Sigmoid colon (tissue), 4 donors: ENCODE measurements at regions not wholly inside any gene's neighbourhood (a gene's known extent, or its start where the extent isn't known, plus 50 kb on each side); places are given as distances from the start of the nearest gene placed in this dataset.

Experiments
- CTCF ChIP-seq, 4 experiments: fragments of 450-650 bp in 3 of 4; fragments of 200-600 bp in 1 of 4; IDR thresholded peaks; one replicate each; pipeline ENCODE4 v1.5.1; 2016 to 2019; ENCODE audit warnings: antibody characterized with exemption in 4 of 4, mild to moderate bottlenecking in 3 of 4, moderate library complexity in 2 of 4
- POLR2A ChIP-seq, 2 donors: fragments of 450-650 bp; IDR thresholded peaks; one replicate each; pipeline ENCODE4 v1.6.1; 2016; ENCODE audit warnings: antibody characterized with exemption in 2 of 2, mild to moderate bottlenecking in 2 of 2, moderate library complexity in 2 of 2
- POLR2AphosphoS5 ChIP-seq, 4 donors: sonication (generic); formaldehyde crosslinking; IDR thresholded peaks; one replicate each; pipeline ENCODE4 v1.6.1; 2017; ENCODE audit warnings: antibody characterized with exemption in 4 of 4

- TF ChIP-seq POLR2A (IDR thresholded peaks at IDR 0.05) (no peak), POLR2AphosphoS5 (IDR thresholded peaks at IDR 0.05) (no peak), CTCF (IDR thresholded peaks at IDR 0.05) (no peak)
Observed at GRCh38 chr4:130530505-130530904, 1434.6 kb downstream of the C4orf33 start.
